HG02973 (cell line): ENCODE measurements at regions not wholly inside any gene's neighbourhood (a gene's known extent, or its start where the extent isn't known, plus 50 kb on each side); places are given as distances from the start of the nearest gene placed in this dataset.
"Not testable (repeated sequence)": the region's sequence is repeated elsewhere in the genome, so short reads cannot be mapped to it uniquely, and the experiment has no call there.

ENCODE experiments used
- ATAC-seq: cut with Tn5 transposase; IDR thresholded peaks from one replicate; pipeline ENCODE4 v1.9.1; 2021; ENCODE audit warnings: moderate library complexity; ENCODE audit not compliant: unreplicated experiment

GRCh38 chr6:119845161-119845560, 495.6 kb upstream of the MAN1A1 start:
- no peak for ATAC-seq

DNA sequence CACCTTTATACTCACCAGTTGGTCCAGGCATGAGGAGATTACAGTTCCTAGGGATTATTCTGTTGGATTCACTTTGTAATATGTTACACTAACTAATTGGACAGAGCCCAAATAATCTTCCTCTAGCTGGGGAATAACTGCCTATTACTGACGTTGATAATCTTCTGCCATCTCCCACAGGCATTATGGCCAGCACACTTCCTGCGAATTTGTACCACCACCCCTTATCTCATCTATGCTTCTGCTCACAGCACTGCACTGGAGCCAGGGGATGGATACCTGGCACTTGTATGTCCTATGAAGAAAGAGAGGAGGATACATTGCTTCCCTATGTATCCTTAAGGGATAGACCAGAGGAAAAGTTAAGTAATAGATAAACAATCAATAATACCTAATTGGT, 494.8 kb upstream of the MAN1A1 start:
- ATAC-seq = no peak

DNA sequence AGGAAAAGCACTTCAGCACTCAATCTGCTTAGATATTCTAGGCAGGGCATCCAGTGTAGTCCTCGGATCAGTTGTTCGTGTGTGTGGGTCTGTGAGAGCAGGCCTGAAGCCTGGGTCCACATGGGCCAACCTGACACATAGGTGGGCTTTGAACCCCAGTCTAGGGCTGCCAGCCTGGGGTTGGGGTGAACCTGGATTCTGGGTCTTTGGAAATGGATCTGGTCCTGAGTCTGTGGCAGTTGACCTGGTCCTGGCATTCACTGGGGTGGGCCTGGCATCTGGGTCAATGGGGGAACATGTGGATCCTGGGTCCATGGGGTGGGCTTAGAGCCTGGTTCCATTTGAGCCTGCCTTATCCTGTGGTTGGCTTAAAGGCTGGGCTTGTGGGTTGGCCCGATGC, 492.6 kb upstream of the MAN1A1 start:
- ATAC-seq = no peak

GRCh38 chr6:119838043-119838442, 488.5 kb upstream of the MAN1A1 start:
- ATAC-seq = no peak

DNA sequence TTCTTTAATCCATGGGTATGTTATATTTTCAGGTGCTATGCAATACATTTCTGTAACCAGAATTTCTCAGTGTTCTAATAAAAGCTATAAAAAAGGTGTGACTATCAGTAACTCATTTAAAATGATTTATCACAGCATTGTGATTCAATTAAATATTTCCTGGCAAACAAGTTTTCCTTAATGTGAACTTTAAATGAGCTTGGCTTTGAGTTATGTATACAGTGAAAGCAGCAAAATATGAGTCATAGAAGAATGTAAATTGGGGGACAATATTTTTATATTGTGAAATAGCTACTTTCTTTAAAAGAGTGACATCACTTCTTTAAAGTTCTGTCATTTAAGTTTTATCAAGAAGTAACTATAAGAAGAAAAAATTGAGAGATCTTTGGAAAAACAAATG, 484.9 kb upstream of the MAN1A1 start:
- no peak for ATAC-seq

GRCh38 chr6:119832411-119832810, 482.9 kb upstream of the MAN1A1 start:
- no peak for ATAC-seq

DNA sequence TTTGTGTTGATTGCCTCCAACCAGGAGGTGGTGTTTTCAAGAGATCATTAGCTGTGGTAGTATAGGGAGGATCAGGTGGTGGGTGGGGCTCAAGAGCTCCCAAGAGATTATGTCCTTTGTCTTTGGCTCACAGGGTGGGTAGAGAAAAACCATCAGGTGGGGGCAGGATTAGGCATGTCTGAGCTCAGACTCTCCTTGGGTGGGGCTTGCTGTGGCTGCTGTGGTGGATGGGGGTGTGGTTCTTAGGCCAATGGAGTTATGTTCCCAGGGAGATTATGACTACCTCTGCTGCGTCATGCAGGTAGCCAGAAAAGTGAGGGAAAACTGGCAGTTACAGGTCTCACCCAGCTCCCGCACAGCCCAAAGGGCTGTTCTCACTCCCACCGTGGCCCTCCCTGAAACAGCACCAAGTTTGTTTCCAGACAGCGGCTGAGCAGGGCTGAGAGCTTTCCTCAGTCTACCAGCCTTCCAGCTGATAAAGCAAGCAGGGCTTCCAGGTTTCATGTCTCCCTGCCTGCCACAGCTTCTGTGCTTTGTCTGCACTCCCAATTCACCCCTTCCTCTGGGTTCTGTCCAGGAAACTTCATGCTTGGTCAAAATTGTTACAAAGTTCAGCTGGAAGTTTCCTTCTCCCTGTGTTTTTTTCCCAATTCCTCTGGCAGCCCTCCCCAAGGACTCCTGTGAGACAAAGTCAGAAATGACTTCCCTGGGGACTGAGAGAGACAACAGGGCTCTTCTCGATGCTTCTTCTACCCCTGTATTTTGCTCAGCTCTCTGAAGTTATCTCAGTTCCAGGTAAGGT, 481.1 kb upstream of the MAN1A1 start:
- no peak for ATAC-seq

DNA sequence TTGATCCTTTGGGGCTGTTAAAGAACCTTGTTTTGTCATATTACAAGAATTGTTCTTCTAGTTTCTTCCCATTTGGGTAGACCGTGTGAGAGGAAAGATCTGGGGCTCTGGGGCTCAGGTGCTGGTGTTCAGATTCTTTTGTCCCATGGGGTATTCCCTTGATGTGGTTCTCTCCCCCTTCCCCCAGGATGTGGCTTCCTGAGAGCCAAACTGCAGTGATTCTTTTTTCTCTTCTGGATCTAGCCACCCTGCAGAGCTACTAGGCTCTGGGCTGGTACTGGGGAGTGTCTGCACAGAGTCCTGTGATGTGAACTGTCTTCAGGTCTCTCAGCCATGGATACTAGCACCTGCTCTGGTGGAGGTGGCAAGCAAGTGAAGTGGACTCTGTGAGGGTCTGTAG, 480.5 kb upstream of the MAN1A1 start:
- ATAC-seq = no peak

GRCh38 chr6:119829499-119829898, 479.9 kb upstream of the MAN1A1 start:
- ATAC-seq = not testable (repeated sequence)

DNA sequence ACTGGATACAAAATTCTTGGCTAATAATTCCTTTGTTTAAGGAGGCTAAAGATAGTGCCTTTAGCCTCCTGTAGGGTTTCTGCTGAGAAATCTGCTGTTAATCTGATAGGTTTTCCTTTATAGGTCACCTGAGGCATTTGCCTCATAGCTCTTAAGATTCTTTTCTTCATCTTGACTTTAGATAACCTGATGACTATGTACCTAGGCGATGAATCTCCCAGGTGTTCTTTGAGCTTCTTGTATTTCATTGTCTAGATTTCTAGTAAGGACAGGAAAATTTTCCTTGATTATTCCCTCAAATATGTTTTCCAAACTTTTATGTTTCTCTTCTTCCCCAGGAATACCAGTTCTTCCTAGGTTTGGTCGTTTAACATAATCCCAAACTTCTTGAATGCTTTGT, 479.4 kb upstream of the MAN1A1 start:
- ATAC-seq = no peak

GRCh38 chr6:119821380-119821779, 471.8 kb upstream of the MAN1A1 start:
- no peak for ATAC-seq

DNA sequence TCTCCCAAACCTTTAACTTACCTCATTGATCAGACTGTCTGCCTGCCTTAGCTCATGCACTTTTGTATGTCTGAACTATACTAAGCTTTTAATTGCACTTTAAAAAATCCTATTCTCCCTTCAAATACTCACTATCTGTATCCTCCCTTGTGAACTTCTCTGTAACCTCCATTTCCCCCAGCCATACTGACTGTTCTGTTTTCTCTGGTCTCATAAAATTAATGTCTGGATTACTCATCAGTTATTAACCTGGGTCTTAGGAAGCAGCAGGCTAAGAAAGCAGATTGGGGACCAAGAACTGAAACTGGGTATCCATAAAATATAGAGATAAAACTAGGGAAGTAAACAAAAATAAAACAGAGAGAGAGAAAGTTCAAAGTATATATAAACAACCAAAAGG, 469.3 kb upstream of the MAN1A1 start:
- ATAC-seq = no peak

GRCh38 chr6:119814609-119815400, 465.2 kb upstream of the MAN1A1 start:
- ATAC-seq = no peak

DNA sequence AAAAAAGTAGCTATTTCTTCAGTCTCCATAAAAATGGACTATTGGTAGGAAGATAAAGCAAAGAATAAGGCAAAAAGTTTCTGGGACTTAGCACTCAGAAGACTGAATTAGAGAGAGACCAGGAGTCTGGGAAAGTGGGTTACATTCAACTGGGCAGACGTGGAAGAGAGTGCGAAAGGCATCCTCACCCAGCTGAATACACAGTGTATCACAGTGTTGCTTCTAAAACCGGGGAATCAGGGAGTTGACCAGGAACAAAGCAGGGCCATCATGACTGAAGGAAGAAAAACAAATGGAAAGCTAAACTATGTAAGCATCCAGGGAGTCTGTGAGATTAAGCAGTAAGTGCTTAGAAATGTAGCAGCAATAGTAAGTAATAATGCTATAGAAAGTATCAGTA, 452.9 kb upstream of the MAN1A1 start:
- ATAC-seq = no peak

GRCh38 chr6:119801056-119801455, 451.5 kb upstream of the MAN1A1 start:
- no peak for ATAC-seq

GRCh38 chr6:119800526-119800925, 451.0 kb upstream of the MAN1A1 start:
- no peak for ATAC-seq

DNA sequence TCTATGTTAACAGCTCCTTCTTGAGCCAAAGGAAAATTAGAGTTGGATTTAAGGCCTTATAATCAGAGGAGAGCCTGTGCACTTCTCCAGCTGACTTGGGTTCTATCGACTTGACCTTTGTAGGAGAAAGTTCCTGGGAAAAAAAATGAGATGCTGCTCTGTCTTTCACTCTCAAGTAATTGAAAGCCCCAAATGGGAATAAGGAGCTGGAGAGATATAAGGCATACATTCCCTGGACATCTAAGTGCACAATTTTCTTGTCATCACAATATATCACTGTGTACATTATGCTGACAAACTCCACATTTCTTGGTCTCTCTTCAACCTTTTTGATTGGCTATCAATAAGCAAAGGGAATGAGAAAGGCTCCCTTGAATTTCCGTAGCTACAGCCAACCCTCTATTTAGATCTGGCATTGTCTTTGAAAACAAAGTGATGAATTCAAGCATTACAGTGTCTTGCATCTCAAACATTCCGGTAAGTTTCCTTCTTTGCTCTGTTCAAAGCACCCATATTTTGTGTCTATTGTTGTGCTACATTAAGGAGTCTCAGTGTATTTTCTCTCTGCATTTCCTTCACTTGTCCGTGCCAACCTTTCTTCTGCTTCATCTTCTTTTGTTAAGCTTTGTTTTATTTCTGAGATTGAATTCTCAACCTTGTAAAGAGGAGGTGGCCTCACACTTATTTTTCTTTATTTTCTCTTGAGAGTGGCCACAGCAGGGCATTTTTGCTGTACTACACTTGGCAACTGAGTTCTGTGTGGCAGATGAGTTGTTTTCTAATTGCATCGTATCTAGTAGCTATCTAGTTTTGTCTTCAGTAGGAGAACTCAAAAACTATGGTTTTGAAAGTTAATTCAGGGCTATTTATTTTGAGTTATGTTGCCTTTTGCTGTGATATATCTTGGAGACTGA, 450.3 kb upstream of the MAN1A1 start:
- ATAC-seq = no peak

- ATAC-seq = no peak
Measured at GRCh38 chr6:119791736-119792135, 442.2 kb upstream of the MAN1A1 start.

GRCh38 chr6:119781365-119781764, 431.8 kb upstream of the MAN1A1 start:
- ATAC-seq = no peak

DNA sequence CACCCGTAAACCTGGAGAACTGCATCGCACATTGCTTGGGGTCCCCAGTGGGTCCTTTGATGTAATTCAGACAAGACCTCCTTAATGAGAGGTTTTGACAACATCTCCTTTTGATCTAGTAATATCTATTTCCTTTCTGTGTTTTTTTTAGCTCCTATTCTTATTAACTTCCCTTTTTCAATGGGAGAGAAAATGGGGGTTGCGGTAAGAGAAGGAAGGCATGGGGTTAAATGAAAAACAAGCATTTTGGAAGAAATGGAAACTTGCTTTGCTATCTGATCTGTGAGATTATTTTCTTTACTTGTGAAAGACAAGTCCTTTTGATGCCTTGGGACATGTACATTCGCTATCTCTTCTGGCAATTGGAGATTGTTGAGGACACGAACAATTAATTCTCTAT, 418.6 kb upstream of the MAN1A1 start:
- no peak for ATAC-seq

DNA sequence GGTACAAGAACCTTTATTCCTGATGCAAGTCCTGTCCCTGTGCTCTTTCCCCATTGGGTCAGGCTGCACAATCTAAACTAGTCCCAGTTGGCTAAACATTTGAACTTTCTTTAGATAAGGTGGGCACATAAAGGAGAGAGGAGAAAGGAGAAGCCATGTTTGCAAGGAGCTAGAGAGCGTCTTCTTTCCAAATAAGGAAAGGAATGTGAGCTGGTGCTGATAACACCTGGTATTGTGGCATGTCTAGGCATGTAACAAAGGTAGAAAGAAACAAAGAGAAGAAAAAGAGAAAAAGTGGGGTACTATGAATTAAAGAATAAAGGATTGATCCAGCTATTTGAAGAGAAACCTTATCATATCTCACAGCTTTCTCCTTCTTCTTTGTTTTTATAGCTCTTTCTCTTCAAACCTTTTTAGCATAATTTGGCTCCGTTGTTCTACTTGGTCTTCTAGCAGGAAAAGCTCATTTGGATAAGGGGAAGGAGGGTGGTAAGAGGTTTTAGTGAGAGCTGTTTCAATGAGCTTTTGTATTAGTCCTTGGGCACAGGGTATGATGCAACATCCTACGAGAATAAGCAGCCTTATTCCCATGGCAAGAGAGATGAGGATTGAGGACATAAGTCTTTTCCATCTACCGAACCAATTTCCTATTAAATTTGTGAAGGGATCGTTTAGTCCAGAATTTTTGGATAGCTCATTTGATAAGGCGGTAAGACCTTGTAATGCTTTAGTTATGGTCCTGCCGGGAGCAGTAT, 415.5 kb upstream of the MAN1A1 start:
- no peak for ATAC-seq
